ENCODE measurements at regions not wholly inside any gene's neighbourhood (a gene's known extent, or its start where the extent isn't known, plus 50 kb on each side); places are given as distances from the start of the nearest gene placed in this dataset.

DNA sequence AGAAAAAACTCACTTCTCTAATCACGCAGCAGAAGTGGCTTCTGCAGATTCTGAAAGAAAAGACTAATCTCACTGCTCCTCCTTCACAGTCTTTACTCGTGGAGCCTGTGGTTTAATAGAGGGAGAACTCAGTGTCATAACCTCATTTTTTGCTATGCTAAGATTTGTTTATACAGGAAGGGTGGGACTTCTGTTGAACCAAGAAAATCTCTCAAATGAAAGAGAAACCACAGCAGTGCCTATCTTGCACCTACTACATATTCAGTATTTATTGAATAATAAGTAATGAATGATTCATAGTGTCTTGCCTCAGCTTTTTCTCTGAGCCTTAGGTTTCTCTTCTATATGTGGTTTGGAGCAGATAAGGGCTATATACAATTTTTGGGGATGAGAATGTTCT, 136.1 kb upstream of the DMAC1 start:
- TF ChIP-seq POLR2A (IDR thresholded peaks at IDR 0.05; ENCODE audit: extremely low read depth, insufficient read length) (no peak), MYC (IDR thresholded peaks at IDR 0.05; ENCODE audit: low read depth, low read length) (no peak)
- TF ChIP-seq, protein P1, sequence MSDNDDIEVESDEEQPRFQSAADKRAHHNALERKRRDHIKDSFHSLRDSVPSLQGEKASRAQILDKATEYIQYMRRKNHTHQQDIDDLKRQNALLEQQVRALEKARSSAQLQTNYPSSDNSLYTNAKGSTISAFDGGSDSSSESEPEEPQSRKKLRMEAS (IDR thresholded peaks at IDR 0.05; ENCODE audit: low read depth, low read length): no peak
- TF ChIP-seq, protein P2, sequence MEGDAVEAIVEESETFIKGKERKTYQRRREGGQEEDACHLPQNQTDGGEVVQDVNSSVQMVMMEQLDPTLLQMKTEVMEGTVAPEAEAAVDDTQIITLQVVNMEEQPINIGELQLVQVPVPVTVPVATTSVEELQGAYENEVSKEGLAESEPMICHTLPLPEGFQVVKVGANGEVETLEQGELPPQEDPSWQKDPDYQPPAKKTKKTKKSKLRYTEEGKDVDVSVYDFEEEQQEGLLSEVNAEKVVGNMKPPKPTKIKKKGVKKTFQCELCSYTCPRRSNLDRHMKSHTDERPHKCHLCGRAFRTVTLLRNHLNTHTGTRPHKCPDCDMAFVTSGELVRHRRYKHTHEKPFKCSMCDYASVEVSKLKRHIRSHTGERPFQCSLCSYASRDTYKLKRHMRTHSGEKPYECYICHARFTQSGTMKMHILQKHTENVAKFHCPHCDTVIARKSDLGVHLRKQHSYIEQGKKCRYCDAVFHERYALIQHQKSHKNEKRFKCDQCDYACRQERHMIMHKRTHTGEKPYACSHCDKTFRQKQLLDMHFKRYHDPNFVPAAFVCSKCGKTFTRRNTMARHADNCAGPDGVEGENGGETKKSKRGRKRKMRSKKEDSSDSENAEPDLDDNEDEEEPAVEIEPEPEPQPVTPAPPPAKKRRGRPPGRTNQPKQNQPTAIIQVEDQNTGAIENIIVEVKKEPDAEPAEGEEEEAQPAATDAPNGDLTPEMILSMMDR (IDR thresholded peaks at IDR 0.05; ENCODE audit: low read depth, low read length): no peak
- H3K4me3 ChIP-seq (ENCODE audit: low read depth, low read length): no peak overlapping the region
- DNase-seq (ENCODE audit: low read depth): no peak

DNA sequence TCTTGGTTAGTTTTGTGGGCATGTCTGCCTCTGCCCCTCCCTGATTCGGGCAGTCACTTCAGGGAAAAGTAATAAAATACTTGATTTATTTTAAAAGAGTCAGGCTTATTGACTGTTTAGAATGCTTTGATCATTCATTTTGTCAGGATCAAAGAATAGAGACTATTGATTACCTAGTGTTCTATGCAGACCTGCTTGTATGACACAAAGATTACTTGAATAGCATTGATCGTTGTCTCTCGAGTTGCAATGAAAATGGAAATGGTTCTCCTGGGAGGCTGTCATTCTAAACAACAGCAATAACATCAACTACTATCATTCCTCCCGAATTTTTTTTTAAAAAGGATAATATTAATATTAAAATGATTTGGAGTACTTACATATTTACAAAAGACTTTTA, 133.2 kb upstream of the DMAC1 start:
- no peak for DNase-seq (ENCODE audit: low read depth)

DNA sequence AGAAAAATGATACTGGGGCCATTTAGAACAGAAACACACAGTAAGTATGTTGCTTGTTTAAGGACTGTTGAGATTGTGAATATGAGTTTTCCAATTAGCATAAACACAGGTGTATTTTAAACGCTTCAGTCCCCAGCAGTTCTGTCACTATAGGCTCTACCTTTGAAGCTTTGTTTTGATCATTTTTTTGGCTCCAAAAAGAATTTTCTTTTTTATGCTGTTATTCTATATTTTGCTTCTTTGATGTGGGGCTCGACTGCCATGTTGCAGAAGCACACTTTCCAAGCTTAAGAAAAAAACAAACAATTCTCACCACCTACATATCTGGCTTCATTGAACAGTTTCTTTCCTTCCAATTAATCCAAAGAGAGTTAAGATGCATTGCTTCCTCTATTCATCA, 131.0 kb upstream of the DMAC1 start:
- no peak for TF ChIP-seq MYC (IDR thresholded peaks at IDR 0.05; ENCODE audit: low read depth, low read length)
- TF ChIP-seq, protein P2 (IDR thresholded peaks at IDR 0.05; ENCODE audit: low read depth, low read length): no peak
- TF ChIP-seq POLR2A (IDR thresholded peaks at IDR 0.05; ENCODE audit: extremely low read depth, insufficient read length): no peak
- TF ChIP-seq, protein P1 (IDR thresholded peaks at IDR 0.05; ENCODE audit: low read depth, low read length): no peak
- no peak for DNase-seq (ENCODE audit: low read depth)
- no peak overlapping the region for H3K4me3 ChIP-seq (ENCODE audit: low read depth, low read length)

More for the DNA sequence above, 133.2 kb upstream of the DMAC1 start:
- no peak overlapping the region for H3K4me3 ChIP-seq (ENCODE audit: low read depth, low read length)
- TF ChIP-seq MYC (IDR thresholded peaks at IDR 0.05; ENCODE audit: low read depth, low read length) (no peak), POLR2A (IDR thresholded peaks at IDR 0.05; ENCODE audit: extremely low read depth, insufficient read length) (no peak)
- TF ChIP-seq, protein P1 (IDR thresholded peaks at IDR 0.05; ENCODE audit: low read depth, low read length): no peak
- TF ChIP-seq, protein P2 (IDR thresholded peaks at IDR 0.05; ENCODE audit: low read depth, low read length): no peak

DNA sequence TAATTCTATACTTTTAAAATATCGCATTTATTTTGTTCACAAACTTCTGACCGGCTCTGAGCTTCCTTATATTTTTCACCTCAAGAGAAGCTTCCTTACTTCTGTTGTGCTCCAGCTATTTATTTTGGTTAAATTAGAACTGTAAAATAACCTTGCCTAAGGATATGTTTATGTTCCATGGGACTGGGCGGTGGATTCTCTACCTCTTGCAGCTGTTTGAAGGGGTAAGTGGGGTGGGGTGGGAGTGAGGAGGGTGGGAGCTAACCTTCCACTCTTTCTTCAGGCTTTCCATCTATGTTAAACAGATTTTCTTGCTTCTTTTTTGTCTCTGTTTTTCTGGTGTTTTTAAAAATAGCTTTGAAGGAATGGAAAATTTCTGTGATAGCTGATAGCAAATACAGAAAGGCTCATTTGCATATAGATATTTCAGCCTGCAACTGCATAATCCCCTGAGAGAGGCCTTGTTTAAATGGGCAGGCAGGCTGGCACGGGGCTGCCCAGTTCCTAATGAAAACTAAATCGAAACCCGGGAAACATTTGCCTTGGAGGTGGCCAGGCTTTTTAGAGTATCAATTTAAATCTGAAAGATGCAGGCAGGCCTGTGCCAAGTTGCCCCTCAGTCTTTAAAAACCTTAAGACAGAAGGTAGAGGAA, 122.1 kb upstream of the DMAC1 start:
- no peak overlapping the region for H3K4me3 ChIP-seq (ENCODE audit: low read depth, low read length)
- TF ChIP-seq, protein P2 (IDR thresholded peaks at IDR 0.05; ENCODE audit: low read depth, low read length): no peak
- TF ChIP-seq POLR2A (IDR thresholded peaks at IDR 0.05; ENCODE audit: extremely low read depth, insufficient read length) (no peak), MYC (IDR thresholded peaks at IDR 0.05; ENCODE audit: low read depth, low read length) (no peak)
- TF ChIP-seq, protein P1 (IDR thresholded peaks at IDR 0.05; ENCODE audit: low read depth, low read length): no peak
- no peak for DNase-seq (ENCODE audit: low read depth)

DNA sequence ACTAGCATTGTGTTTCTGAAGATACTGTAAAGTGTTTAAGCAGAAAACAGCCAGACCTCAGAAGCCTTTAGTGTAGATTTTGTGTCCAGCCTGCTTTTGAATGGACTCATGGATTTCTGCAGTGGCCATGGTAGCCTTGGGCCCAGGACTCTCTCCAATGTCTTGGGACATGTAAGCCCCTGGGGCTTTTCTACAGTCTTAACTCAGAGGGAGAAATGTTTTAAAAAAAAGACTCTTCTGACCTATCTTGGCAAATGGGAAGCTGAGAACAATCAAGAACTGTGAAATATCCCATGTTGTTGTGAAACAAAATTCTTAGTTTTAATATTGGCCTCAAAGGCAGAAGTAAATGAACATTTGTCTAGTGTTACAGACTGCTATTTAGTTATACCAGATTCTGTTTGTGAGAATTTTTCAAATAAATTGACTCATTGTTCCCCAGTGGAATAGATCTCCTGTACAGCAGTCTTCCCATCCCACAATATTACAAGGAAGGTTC, 112.5 kb upstream of the DMAC1 start:
- H3K4me3 ChIP-seq (ENCODE audit: low read depth, low read length): no peak overlapping the region
- no peak for DNase-seq (ENCODE audit: low read depth)
- TF ChIP-seq MYC (IDR thresholded peaks at IDR 0.05; ENCODE audit: low read depth, low read length) (no peak), POLR2A (IDR thresholded peaks at IDR 0.05; ENCODE audit: extremely low read depth, insufficient read length) (no peak)
- TF ChIP-seq, protein P2 (IDR thresholded peaks at IDR 0.05; ENCODE audit: low read depth, low read length): no peak
- TF ChIP-seq, protein P1 (IDR thresholded peaks at IDR 0.05; ENCODE audit: low read depth, low read length): no peak

All from NB4 (cell line).